ENCODE measurements at regions not wholly inside any gene's neighbourhood (a gene's known extent, or its start where the extent isn't known, plus 50 kb on each side); places are given as distances from the start of the nearest gene placed in this dataset.
"Not testable (repeated sequence)": the region's sequence is repeated elsewhere in the genome, so short reads cannot be mapped to it uniquely, and the experiment has no call there.

- no peak for DNase-seq
These were observed 159.1 kb downstream of the SEC23IP start for GRCh38 chr10:120051671-120052070.

DNA sequence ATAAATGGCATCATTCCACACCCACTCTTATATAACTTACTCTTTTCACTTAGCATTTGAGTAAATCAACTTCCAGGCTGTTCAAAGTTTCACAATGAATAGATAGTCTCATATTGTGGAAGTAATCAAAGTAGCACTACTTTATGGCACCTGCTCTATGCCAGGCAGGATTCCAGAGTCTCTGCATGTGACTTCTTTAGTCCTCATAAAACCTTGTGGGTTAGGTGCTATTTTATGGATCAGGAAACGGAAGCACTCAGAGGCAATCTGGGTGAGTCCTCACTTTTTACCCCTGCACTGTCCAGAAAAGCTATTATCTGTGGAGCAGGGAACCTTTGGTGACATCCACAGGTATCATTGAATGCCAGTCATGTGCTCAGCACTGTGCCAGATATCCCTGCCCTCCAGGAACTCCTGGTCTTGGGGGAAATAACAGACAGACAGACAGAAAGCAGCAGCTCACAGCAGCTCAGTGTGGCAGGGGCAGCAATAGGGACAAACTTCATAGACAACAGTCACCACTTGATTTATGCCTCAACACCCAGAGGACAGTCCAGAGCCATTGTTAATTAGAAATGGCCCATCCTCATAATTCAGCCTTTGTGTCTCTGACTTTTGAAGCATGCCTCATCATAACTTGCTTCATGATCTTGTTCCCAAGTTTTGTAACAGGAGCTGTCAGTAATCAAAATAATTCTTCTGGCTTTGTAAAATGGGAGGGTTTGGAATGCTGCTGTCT lies 160.6 kb downstream of the SEC23IP start:
- no peak for DNase-seq

GRCh38 chr10:120059790-120060189 lies 167.3 kb downstream of the SEC23IP start:
- not testable (repeated sequence) for DNase-seq

GRCh38 chr10:120067427-120067826 lies 174.9 kb downstream of the SEC23IP start:
- no peak for DNase-seq

DNA sequence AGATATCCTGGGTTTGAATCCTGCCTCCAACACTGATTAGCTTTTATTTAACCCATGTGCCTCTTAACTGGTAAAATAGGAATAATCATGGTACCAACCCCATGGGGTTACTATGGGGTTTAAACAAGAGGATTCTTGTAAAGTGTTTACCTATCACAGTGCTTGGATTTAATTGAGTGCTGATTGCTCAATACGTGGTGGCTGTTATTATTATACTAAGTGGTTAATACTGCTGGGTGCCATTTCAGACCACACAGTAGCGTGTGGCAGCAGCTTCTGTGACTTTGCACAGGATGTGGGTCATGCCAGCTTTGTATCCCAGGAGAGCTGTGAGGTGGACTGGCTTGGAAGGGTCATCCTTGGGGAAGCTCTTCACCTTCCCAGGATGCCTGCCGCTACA lies 177.2 kb downstream of the SEC23IP start:
- no peak for DNase-seq

DNA sequence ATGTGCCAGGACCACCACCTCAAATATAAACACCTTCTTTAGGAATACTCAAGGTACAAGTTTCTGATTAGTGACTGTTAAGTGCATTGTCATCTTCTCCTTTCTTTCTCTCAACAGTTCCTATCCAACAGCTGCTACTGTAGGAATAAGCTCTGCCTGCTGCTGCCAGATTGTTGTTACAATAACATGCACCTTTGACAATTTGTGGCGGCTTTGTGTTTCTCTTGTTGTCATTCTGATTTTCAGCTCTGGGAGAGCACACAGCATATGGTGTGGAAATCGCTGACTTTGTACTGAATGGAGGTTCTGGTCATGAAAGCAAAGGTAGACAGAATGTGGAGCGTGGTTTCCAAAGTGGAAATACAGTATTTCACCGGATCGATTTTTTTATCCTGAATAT lies 182.8 kb downstream of the SEC23IP start:
- no peak for DNase-seq

DNA sequence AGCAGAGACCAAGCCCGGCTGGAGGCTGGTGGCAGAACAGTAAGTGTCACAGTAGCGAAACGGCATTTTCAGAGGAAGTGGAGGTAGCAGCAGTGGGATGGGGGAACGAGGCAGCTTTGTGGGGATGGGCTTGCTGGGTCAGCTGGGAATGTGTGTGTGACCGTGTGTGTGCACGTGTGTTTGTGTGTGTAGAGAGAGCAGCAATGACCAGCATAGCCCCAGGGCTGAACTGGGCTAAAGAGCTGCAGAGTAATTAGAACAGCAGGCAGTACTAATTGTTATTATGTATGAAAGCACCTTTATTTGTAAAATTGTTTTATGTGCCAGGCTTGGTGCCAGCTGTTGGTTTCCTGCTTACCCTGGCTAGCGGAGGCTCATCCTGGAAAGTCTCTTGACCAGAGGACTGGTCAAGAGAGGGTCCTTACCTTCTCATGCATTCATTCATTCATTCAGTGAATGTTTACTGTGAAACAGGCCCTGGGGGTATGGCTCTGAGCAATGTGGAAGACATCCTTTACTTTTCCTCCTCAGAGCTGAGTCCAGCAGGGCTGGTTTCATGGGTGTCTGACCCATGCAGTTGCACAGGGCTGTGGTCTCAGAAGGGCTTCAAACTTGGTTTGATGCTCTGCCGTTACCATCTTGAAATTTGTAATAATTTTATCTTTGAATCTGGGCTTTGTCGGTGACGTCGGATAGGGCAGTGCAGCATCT lies 184.6 kb downstream of the SEC23IP start:
- DNase-seq: no peak

DNA sequence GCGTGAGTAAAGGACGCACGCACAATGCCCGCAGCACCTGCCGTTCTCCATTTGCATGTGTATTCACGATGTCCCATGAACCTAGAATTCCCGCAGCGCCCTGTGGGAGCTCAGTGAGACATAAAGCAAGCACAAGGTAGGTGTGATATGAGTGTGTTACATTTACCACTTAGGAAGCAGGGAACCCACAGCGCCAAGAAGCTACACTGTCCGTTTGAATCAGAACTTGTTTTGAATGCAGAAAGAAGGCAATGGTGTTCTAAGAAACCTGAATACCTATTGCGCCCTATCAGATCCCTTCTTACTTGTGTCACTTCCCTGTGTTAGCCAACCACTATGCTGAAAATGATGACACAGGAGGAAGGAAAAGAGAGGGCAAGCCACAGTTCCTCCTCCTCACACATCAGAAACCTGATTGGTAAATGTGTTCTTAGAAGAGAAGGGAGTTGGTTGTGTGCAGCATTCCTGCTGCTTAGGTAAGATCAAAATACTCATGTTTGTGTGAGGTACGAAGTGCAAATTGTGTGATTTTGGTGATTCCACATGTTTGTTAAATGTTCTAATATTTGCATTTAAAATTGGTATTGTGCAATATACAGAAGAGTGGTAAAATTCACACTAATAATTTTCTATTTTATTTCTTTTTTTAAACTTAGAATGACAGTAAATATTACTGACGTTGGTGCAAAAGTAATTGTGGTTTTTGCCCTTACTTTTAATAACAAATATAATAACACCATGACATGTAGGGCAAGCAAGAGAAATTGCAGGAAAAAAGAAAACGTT lies 185.4 kb downstream of the SEC23IP start:
- no peak for DNase-seq

DNA sequence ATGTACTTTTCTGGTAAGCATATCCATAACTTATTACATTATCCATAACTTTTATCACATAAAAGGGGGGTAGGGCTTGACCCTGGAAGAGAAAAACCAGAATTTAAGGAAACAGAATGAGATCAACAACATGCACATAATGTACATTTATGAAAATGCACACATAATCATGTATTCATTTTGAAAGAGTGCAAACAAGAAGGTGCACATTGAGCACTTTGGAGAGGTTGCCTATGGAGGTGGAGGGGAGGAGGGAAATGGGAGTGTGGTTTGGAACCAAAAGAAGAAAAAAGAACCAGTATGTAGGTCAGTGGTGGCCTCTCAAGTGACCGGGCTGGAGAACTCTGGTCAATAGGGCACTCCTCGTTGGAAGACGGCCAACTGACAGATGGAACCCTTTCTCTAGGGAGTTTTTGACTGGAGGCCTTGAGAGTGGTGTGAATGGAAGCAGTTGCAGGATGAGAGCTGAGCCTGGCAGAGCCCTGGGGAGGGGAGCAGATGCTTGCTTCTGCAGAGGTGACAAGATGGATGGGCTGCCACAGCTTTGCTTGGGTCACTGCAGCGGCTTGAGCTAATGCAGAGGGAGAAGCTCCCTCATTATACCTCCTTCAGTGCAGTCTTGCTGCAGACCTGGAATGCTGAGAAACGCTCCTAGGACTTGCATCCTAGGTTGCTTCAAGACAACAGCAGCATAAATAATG lies 192.7 kb downstream of the SEC23IP start:
- DNase-seq: no peak

GRCh38 chr10:120086066-120086465 lies 193.5 kb downstream of the SEC23IP start:
- no peak for DNase-seq

DNA sequence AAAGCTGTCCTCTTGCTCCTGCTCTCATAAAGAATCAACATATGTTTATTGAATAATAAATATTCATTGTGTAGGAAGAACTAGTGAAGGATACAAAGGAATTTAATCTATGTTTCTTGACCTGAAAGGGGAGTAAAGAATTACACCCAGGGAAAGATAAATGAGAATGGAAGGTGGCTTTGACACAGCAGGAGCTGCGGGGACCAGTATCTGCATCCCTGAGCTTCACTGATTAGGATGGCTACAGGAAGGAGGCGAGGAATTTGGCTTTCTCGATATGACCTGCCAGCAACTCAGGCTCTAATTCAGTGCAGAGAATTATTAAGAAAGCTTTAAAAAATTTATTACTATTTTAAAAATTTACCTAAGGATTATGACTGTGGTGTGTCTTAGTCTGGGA lies 194.6 kb downstream of the SEC23IP start:
- DNase-seq: no peak

GRCh38 chr10:120095875-120096274 lies 203.3 kb downstream of the SEC23IP start:
- no peak for DNase-seq

- no peak for DNase-seq
These were observed 205.2 kb downstream of the SEC23IP start for GRCh38 chr10:120097766-120098165.

DNA sequence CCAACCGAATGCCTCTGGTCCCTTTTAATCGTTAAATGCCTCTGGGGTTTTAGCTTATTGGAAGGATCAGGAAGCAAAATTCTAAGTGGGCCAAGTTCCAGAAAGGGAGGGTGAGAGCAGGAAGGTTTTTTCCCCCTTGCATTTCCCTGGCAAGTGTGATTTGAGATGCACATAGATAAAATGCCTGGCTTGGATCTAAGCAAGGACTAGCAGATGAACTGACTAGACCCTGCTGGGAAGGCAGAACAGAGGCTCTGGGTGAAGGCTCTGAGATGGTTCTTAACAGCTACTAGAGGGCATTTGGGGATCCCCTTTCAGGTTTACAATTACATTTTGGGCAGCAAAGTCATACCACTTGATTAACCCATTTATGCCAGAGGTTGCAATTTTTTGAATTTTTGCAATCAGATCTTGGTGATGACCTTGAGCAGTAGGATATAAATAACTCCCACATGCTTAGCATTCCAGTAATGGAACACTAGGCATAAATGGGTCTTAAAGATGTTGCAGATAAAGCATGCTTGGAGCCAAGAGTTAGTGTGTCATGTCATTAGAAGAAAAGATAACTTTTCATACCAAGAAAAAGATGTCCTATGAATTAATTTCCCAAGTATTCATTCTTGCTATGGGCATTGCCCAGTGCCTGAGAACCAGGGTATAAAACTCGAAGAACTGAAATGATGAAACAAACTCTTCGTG lies 205.9 kb downstream of the SEC23IP start:
- DNase-seq: no peak

GRCh38 chr10:120103738-120104560 lies 211.4 kb downstream of the SEC23IP start:
- DNase-seq: no peak

- no peak for DNase-seq
These were observed 212.5 kb downstream of the SEC23IP start for GRCh38 chr10:120105001-120105400.

GRCh38 chr10:120105492-120105891 lies 213.0 kb downstream of the SEC23IP start:
- DNase-seq: no peak

- DNase-seq: no peak
These were observed 216.4 kb downstream of the SEC23IP start for GRCh38 chr10:120108916-120109315.

- DNase-seq: not testable (repeated sequence)
These were observed 217.2 kb downstream of the SEC23IP start for GRCh38 chr10:120109725-120110124.

DNA sequence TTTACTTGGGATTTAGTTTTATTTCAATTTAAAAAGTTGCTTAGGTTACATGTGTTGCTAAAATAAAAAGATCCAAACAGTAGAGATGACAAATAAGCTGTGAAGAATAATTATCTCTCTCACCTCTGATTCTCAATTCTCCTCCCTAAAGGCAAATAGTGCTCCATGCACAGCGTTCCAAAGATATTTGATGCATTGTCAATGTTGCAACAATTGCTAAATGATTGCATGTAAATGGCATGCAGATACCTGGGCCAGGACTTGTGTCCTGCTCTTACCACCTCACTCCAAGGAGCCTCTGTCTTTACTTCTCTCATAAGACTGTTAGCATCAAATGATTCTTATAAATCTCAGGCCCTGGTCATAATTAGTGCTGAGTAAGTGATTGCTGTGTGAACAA lies 217.7 kb downstream of the SEC23IP start:
- DNase-seq: no peak

- no peak for DNase-seq
These were observed 219.1 kb downstream of the SEC23IP start for GRCh38 chr10:120111628-120112027.

GRCh38 chr10:120112809-120113208 lies 220.3 kb downstream of the SEC23IP start:
- no peak for DNase-seq
